ENCODE measurements at regions not wholly inside any gene's neighbourhood (a gene's known extent, or its start where the extent isn't known, plus 50 kb on each side); places are given as distances from the start of the nearest gene placed in this dataset.

GRCh38 chr6:150738092-150738629, 127.3 kb upstream of the MTHFD1L start:
- no peak for ATAC-seq
- 82 to 89% methylated on average over 6 of the region's 6 CpGs for WGBS, 2 donors (ENCODE audit: low coverage in 1 of 2)
- Histone ChIP-seq H3K4me1 (no peaks in the 10 kb centered on the region), H3K27me3 (no peaks in the 10 kb centered on the region), H3K9me3 (no peaks in the 10 kb centered on the region), H3K4me3 (no peak overlapping the region), H3K36me3 (peaks cover 0 to 12% of the 10 kb centered on the region in 2 donors), H3K27ac (no peak overlapping the region)
- no peak for TF ChIP-seq CTCF (IDR thresholded peaks at IDR 0.05)
- TF ChIP-seq POLR2A (IDR thresholded peaks at IDR 0.05): no peak
- TF ChIP-seq EP300 (IDR thresholded peaks at IDR 0.05): no peak
- no peak for TF ChIP-seq POLR2AphosphoS5 (IDR thresholded peaks at IDR 0.05)

- no peak overlapping the region for H3K27ac ChIP-seq
These were observed 125.7 kb upstream of the MTHFD1L start for GRCh38 chr6:150739711-150740349.

GRCh38 chr6:150740453-150740852, 125.0 kb upstream of the MTHFD1L start:
- Histone ChIP-seq H3K9me3 (no peaks in the 10 kb centered on the region), H3K4me3 (no peak overlapping the region), H3K36me3 (no peaks in the 10 kb centered on the region), H3K4me1 (no peaks in the 10 kb centered on the region), H3K27me3 (no peaks in the 10 kb centered on the region), H3K27ac (no peak overlapping the region)
- WGBS, 2 donors (ENCODE audit: low coverage in 1 of 2): 85 to 86% methylated on average over 7 of the region's 8 CpGs
- TF ChIP-seq CTCF (IDR thresholded peaks at IDR 0.05) (no peak), POLR2A (IDR thresholded peaks at IDR 0.05) (no peak), EP300 (IDR thresholded peaks at IDR 0.05) (no peak), POLR2AphosphoS5 (IDR thresholded peaks at IDR 0.05) (no peak)
- no peak for ATAC-seq

More at GRCh38 chr6:150739711-150740349, 125.7 kb upstream of the MTHFD1L start:
- no peaks in the 10 kb centered on the region for H3K36me3 ChIP-seq
- TF ChIP-seq CTCF (IDR thresholded peaks at IDR 0.05): no peak
- TF ChIP-seq EP300 (IDR thresholded peaks at IDR 0.05): no peak
- no peak for TF ChIP-seq POLR2AphosphoS5 (IDR thresholded peaks at IDR 0.05)
- no peak for TF ChIP-seq POLR2A (IDR thresholded peaks at IDR 0.05)
- ATAC-seq: no peak
- H3K4me1 ChIP-seq: no peaks in the 10 kb centered on the region
- 88% methylated on average over 2 of the region's 2 CpGs; no CpG with 5 or more reads in 1 of the 2 donors for WGBS, 2 donors (ENCODE audit: low coverage in 1 of 2)
- H3K9me3 ChIP-seq: no peaks in the 10 kb centered on the region
- no peaks in the 10 kb centered on the region for H3K27me3 ChIP-seq
- H3K4me3 ChIP-seq: no peak overlapping the region

- no peaks in the 10 kb centered on the region for H3K4me1 ChIP-seq
- no peak for ATAC-seq
- no peaks in the 10 kb centered on the region for H3K9me3 ChIP-seq
- no peaks in the 10 kb centered on the region for H3K36me3 ChIP-seq
- no peak overlapping the region for H3K4me3 ChIP-seq
- H3K27ac ChIP-seq: no peak overlapping the region
- no peaks in the 10 kb centered on the region for H3K27me3 ChIP-seq
- 72 to 80% methylated on average over 1 to 4 of the region's 6 CpGs for WGBS, 2 donors (ENCODE audit: low coverage in 1 of 2)
- peak in 3 of 4 experiments; percentile 8 to 43 (median 12) for TF ChIP-seq CTCF (IDR thresholded peaks at IDR 0.05)
- TF ChIP-seq EP300 (IDR thresholded peaks at IDR 0.05): no peak
These were observed 123.8 kb upstream of the MTHFD1L start for GRCh38 chr6:150741633-150742200.

All from gastroesophageal sphincter (tissue), 4 donors.